MCF 10A (cell line): ENCODE measurements at regions not wholly inside any gene's neighbourhood (a gene's known extent, or its start where the extent isn't known, plus 50 kb on each side); places are given as distances from the start of the nearest gene placed in this dataset.

ENCODE experiments used
- BruUV-seq: library from RNA; stranded (reverse); fragments of 400-500 nt; replicated peaks from 2 replicates; lab custom pipeline; 2021; lab: Mats Ljungman, UMichigan
- CTCF ChIA-PET: fragments of 300-600 bp; sonication (Branson Sonifier 250); formaldehyde crosslinking; extraction: SDS; loops from one replicate; lab custom pipeline; 2021; ENCODE audit warnings: antibody characterized with exemption, inconsistent platforms; lab: Yijun Ruan, JAX
- POLR2A ChIA-PET: fragments of 300-600, 350-650 bp; sonication (Branson Sonifier 250); formaldehyde crosslinking; extraction: SDS; loops from one replicate; lab custom pipeline; 2020; ENCODE audit warnings: antibody characterized with exemption, inconsistent platforms; lab: Yijun Ruan, JAX
- DNase-seq: peaks from one replicate; pipeline ENCODE4 v3.0.0-alpha.2; 2018; ENCODE audit not compliant: unreplicated experiment
- H3K27ac Mint-ChIP-seq: one replicate; pipeline ENCODE4 v1.8.0; 2022; ENCODE audit warnings: mild to moderate bottlenecking, low read depth, mixed read lengths; ENCODE audit not compliant: unreplicated experiment
- H3K27me3 Mint-ChIP-seq: one replicate; pipeline ENCODE4 v1.8.0; 2022; ENCODE audit warnings: mixed read lengths; ENCODE audit not compliant: insufficient read depth, unreplicated experiment
- H3K36me3 Mint-ChIP-seq: one replicate; pipeline ENCODE4 v1.8.0; 2022; ENCODE audit warnings: mild to moderate bottlenecking, moderate library complexity, mixed read lengths; ENCODE audit not compliant: insufficient read depth, unreplicated experiment
- H3K4me1 Mint-ChIP-seq: one replicate; pipeline ENCODE4 v1.8.0; 2022; ENCODE audit warnings: mixed read lengths; ENCODE audit not compliant: insufficient read depth, unreplicated experiment
- H3K4me3 Mint-ChIP-seq: one replicate; pipeline ENCODE4 v1.8.0; 2022; ENCODE audit warnings: mild to moderate bottlenecking, moderate library complexity, mixed read lengths; ENCODE audit not compliant: unreplicated experiment
- H3K9me3 Mint-ChIP-seq: one replicate; pipeline ENCODE4 v1.8.0; 2022; ENCODE audit warnings: mixed read lengths; ENCODE audit not compliant: unreplicated experiment
- intact Hi-C: fragments of 100-400 bp; cut with micrococcal nuclease; formaldehyde crosslinking; loops from 2 replicates; pipeline ENCODE4 v1.14.1; 2022
- TF ChIP-seq, protein P1 (sequence below): fragments of 200-600 bp; IDR thresholded peaks from one replicate; pipeline ENCODE4 v1.8.0; 2022; ENCODE audit warnings: antibody characterized with exemption, mild to moderate bottlenecking; ENCODE audit not compliant: unreplicated experiment

DNA sequence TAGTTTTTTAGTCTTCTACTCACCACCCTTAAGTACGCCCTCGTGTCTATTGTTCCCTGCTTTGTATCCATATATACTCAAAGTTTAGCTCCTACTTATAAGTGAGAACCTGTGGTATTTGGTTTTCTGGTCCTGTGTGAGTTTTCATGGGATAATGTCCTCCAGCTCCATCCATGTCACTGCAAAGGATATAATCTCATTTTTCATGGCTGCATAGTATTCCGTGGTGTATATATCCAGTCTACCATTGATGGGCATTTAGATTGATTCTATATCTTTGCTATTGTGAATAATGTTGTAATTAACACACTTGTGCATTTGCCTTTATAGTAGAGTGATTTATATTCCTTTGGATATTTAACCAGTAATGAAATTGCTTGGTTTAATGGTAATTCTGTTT is 579.9 kb downstream of the CDH18 start:
- Mint-ChIP-seq H3K9me3 (no peaks in the 10 kb centered on the region), H3K4me3 (no peak overlapping the region), H3K4me1 (no peaks in the 10 kb centered on the region), H3K36me3 (no peaks in the 10 kb centered on the region), H3K27ac (no peak overlapping the region), H3K27me3 (no peaks in the 10 kb centered on the region)
- POLR2A ChIA-PET = no interaction called here
- no TSS peak for BruUV-seq
- CTCF ChIA-PET = interaction anchor here (0.6 kb wide), 2 partner anchors 26 to 452 kb away, joined by 3 to 5 read pairs; no protein-coding TSS in a partner anchor
- DNase-seq = no peak
- intact Hi-C loops = no loop called here
- TF ChIP-seq, protein P1, sequence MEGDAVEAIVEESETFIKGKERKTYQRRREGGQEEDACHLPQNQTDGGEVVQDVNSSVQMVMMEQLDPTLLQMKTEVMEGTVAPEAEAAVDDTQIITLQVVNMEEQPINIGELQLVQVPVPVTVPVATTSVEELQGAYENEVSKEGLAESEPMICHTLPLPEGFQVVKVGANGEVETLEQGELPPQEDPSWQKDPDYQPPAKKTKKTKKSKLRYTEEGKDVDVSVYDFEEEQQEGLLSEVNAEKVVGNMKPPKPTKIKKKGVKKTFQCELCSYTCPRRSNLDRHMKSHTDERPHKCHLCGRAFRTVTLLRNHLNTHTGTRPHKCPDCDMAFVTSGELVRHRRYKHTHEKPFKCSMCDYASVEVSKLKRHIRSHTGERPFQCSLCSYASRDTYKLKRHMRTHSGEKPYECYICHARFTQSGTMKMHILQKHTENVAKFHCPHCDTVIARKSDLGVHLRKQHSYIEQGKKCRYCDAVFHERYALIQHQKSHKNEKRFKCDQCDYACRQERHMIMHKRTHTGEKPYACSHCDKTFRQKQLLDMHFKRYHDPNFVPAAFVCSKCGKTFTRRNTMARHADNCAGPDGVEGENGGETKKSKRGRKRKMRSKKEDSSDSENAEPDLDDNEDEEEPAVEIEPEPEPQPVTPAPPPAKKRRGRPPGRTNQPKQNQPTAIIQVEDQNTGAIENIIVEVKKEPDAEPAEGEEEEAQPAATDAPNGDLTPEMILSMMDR = no peak

DNA sequence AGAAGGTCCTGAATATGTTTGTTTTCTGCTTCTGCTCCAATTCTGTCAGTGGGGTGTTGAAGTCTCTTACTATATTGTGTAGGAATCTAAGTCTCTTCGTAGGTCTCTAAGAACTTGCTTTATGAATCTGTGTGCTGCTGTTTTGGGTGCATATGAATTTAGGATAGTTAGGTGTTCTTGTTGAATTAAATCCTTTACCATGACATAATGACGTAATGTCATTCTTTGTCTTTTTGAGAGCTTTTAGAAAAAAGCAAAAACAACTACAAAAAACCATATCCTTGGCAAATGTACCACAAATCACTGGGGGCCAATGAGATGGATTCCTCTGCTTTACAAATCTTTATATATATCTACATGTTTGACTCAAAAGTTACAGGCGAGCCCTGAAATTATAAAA is 576.1 kb downstream of the CDH18 start:
- Mint-ChIP-seq H3K4me3 (no peak overlapping the region), H3K9me3 (no peaks in the 10 kb centered on the region), H3K27ac (no peak overlapping the region), H3K4me1 (no peaks in the 10 kb centered on the region), H3K27me3 (no peaks in the 10 kb centered on the region), H3K36me3 (no peaks in the 10 kb centered on the region)
- intact Hi-C loops = no loop called here
- TF ChIP-seq, protein P1 = no peak
- ChIA-PET CTCF (interaction anchor here (0.8 kb wide), 1 partner anchor 15 kb away, joined by 3 read pairs; no protein-coding TSS in a partner anchor), POLR2A (no interaction called here)
- no peak for DNase-seq
- BruUV-seq = no TSS peak
